GM23338 (cell line): ENCODE measurements at regions not wholly inside any gene's neighbourhood (a gene's known extent, or its start where the extent isn't known, plus 50 kb on each side); places are given as distances from the start of the nearest gene placed in this dataset.

Experiments
- ATAC-seq: fragments of 200-7000 bp; cut with Tn5 transposase; 3 replicates; pipeline ENCODE4 v1.9.1; 2020
- DNase-seq: peaks from one replicate; pipeline ENCODE4 v3.0.0-alpha.2; 2015; ENCODE audit warnings: low spot score
- H2AFZ ChIP-seq: fragments of 200-600 bp; sonication (generic); 2 replicates; pipeline ENCODE4 v1.8.0; 2016; ENCODE audit warnings: antibody characterized with exemption, mild to moderate bottlenecking, moderate library complexity
- H3F3A ChIP-seq: fragments of 200-600 bp; sonication (generic); replicated peaks from 2 replicates; pipeline ENCODE4 v1.8.0; 2017; ENCODE audit warnings: antibody characterized with exemption, mixed run types, low read depth
- H3K27ac ChIP-seq: fragments of 200-600 bp; sonication (generic); 2 replicates; pipeline ENCODE4 v1.6.1; 2016; ENCODE audit warnings: low read depth
- H3K27me3 ChIP-seq: fragments of 200-600 bp; sonication (generic); 2 replicates; pipeline ENCODE4 v1.8.0; 2016; ENCODE audit warnings: mild to moderate bottlenecking, mixed run types, moderate library complexity; ENCODE audit not compliant: insufficient read depth
- H3K36me3 ChIP-seq: fragments of 200-600 bp; sonication (generic); 2 replicates; pipeline ENCODE4 v1.8.0; 2016; ENCODE audit warnings: mild to moderate bottlenecking; ENCODE audit not compliant: insufficient read depth
- H3K4me1 ChIP-seq: fragments of 200-600 bp; sonication (generic); 2 replicates; pipeline ENCODE4 v1.8.0; 2016; ENCODE audit warnings: mild to moderate bottlenecking, moderate library complexity; ENCODE audit not compliant: insufficient read depth
- H3K4me2 ChIP-seq: fragments of 200-600 bp; sonication (generic); 2 replicates; pipeline ENCODE4 v1.7.1; 2017; ENCODE audit warnings: mixed run types
- H3K4me3 ChIP-seq: fragments of 200-600 bp; sonication (generic); 2 replicates; pipeline ENCODE4 v1.6.1; 2016; ENCODE audit warnings: mixed run types
- H3K79me2 ChIP-seq: fragments of 200-600 bp; sonication (generic); replicated peaks from 2 replicates; pipeline ENCODE4 v1.8.0; 2017; ENCODE audit warnings: mild to moderate bottlenecking; ENCODE audit not compliant: insufficient read depth
- H3K9me2 ChIP-seq: fragments of 200-600 bp; sonication (generic); 2 replicates; pipeline ENCODE4 v1.8.0; 2017; ENCODE audit not compliant: insufficient read depth
- H4K20me1 ChIP-seq: fragments of 200-600 bp; sonication (generic); replicated peaks from 2 replicates; pipeline ENCODE4 v1.8.0; 2017; ENCODE audit warnings: mild to moderate bottlenecking; ENCODE audit not compliant: insufficient read depth
- H3K27ac Mint-ChIP-seq: 2 replicates; pipeline ENCODE4 v1.8.0; 2020; ENCODE audit warnings: inconsistent platforms, mild to moderate bottlenecking, moderate library complexity, mixed read lengths
- H3K27me3 Mint-ChIP-seq: 3 replicates; pipeline ENCODE4 v1.8.0; 2022; ENCODE audit warnings: low read depth, mild to moderate bottlenecking, moderate library complexity, mixed read lengths, inconsistent platforms; ENCODE audit not compliant: insufficient read depth, poor library complexity
- H3K36me3 Mint-ChIP-seq: 3 replicates; pipeline ENCODE4 v1.8.0; 2021; ENCODE audit warnings: low read depth, mild to moderate bottlenecking, inconsistent platforms, moderate library complexity, mixed read lengths
- H3K4me1 Mint-ChIP-seq: 3 replicates; pipeline ENCODE4 v1.8.0; 2020; ENCODE audit warnings: mild to moderate bottlenecking, inconsistent platforms, mixed read lengths
- H3K4me3 Mint-ChIP-seq: 3 replicates; pipeline ENCODE4 v1.8.0; 2021; ENCODE audit warnings: moderate library complexity, mild to moderate bottlenecking, inconsistent platforms, mixed read lengths
- H3K9me3 Mint-ChIP-seq: 3 replicates; pipeline ENCODE4 v1.8.0; 2020; ENCODE audit warnings: moderate library complexity, mild to moderate bottlenecking, inconsistent platforms, mixed read lengths
- CREB1 ChIP-seq: fragments of 250-450 bp; sonication (Bioruptor Pico); IDR thresholded peaks from 2 replicates; pipeline ENCODE4 v1.5.0; 2020; ENCODE audit warnings: low read depth, mild to moderate bottlenecking, moderate library complexity
- CTCF ChIP-seq, 2 experiments: fragments of 200-600 bp in 1 of 2; sonication (generic) in 1 of 2; conservative IDR thresholded peaks; 2 replicates each; pipeline versions ENCODE4 v1.5.1 to v1.6.1; 2016 to 2017; ENCODE audit warnings: antibody characterized with exemption in 2 of 2, low read depth in 2 of 2, mild to moderate bottlenecking in 2 of 2, moderate library complexity in 1 of 2
- EZH2 ChIP-seq: fragments of 200-600 bp; sonication (generic); IDR thresholded peaks from one replicate; pipeline ENCODE4 v1.8.0; 2017; ENCODE audit warnings: antibody characterized with exemption, mild to moderate bottlenecking, low read depth; ENCODE audit not compliant: unreplicated experiment
- JUNB ChIP-seq: IDR thresholded peaks from one replicate; pipeline ENCODE4 v1.6.1; 2016; ENCODE audit warnings: antibody characterized with exemption; ENCODE audit not compliant: unreplicated experiment
- NANOG ChIP-seq: IDR thresholded peaks from 2 replicates; pipeline ENCODE4 v1.6.1; 2016; ENCODE audit warnings: antibody characterized with exemption, borderline replicate concordance
- POLR2AphosphoS5 ChIP-seq: IDR thresholded peaks from 2 replicates; pipeline ENCODE4 v1.6.1; 2016; ENCODE audit warnings: antibody characterized with exemption, low read depth
- STAT1 ChIP-seq: IDR thresholded peaks from one replicate; pipeline ENCODE4 v1.6.1; 2016; ENCODE audit warnings: antibody characterized with exemption; ENCODE audit not compliant: unreplicated experiment
- ZNF114 ChIP-seq: fragments of 250-450 bp; sonication (Bioruptor Pico); IDR thresholded peaks from 2 replicates; pipeline ENCODE4 v1.5.0; 2020; ENCODE audit warnings: mild to moderate bottlenecking, moderate library complexity
- TF ChIP-seq, protein P1 (sequence below): IDR thresholded peaks from one replicate; pipeline ENCODE4 v1.6.1; 2018; ENCODE audit warnings: antibody characterized with exemption; ENCODE audit not compliant: unreplicated experiment

GRCh38 chr16:85485379-85485778 is 127.7 kb upstream of the GSE1 start (continued):
- TF ChIP-seq, protein P1, sequence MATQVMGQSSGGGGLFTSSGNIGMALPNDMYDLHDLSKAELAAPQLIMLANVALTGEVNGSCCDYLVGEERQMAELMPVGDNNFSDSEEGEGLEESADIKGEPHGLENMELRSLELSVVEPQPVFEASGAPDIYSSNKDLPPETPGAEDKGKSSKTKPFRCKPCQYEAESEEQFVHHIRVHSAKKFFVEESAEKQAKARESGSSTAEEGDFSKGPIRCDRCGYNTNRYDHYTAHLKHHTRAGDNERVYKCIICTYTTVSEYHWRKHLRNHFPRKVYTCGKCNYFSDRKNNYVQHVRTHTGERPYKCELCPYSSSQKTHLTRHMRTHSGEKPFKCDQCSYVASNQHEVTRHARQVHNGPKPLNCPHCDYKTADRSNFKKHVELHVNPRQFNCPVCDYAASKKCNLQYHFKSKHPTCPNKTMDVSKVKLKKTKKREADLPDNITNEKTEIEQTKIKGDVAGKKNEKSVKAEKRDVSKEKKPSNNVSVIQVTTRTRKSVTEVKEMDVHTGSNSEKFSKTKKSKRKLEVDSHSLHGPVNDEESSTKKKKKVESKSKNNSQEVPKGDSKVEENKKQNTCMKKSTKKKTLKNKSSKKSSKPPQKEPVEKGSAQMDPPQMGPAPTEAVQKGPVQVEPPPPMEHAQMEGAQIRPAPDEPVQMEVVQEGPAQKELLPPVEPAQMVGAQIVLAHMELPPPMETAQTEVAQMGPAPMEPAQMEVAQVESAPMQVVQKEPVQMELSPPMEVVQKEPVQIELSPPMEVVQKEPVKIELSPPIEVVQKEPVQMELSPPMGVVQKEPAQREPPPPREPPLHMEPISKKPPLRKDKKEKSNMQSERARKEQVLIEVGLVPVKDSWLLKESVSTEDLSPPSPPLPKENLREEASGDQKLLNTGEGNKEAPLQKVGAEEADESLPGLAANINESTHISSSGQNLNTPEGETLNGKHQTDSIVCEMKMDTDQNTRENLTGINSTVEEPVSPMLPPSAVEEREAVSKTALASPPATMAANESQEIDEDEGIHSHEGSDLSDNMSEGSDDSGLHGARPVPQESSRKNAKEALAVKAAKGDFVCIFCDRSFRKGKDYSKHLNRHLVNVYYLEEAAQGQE = no peak
- TF ChIP-seq NANOG (no peak), EZH2 (no peak), POLR2AphosphoS5 (no peak)

DNA sequence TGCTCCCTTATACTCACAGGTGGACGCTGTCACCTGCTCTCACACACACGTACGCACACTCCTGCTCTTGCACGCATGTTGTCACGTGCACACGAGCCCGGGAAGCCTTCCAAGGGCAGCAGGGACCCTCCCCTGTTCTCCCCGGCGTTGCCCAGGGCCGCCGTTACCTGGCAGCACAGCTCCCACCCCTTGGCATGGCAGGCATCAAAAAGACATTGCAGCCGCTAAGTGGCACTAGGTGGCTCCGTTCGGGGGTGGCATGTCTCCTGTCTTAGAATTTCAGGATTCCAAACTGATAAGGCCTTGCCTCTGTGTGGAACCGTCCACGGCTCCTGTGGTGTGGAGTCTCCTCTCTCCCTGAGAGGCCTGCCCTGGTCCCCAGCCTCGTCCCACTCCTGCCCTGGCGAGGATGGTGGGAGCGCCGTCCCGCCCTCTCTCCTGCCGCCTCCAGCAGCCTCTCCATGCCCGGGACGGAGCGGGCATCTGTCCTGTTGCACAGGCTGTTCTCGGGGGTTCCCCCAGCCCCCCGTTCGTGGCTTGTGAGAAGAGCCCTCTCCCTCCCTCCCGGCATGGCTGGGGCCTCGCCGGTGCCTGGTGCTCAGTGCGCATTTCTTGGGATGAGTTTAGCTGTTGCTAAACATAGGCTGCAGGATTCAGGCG is 126.7 kb upstream of the GSE1 start:
- ATAC-seq = no peak
- no peak overlapping the region for H3K27ac Mint-ChIP-seq

More for the DNA sequence above, 126.7 kb upstream of the GSE1 start:
- Histone ChIP-seq H3K36me3 (no peaks in the 10 kb centered on the region), H3K4me2 (no peak overlapping the region), H3K4me1 (no peaks in the 10 kb centered on the region), H2AFZ (no peak overlapping the region), H3K79me2 (no peaks in the 10 kb centered on the region), H3K4me3 (no peak overlapping the region), H3K27ac (no peak overlapping the region), H3F3A (no peaks in the 10 kb centered on the region), H3K9me2 (no peaks in the 10 kb centered on the region), H4K20me1 (peaks cover 3% of the 10 kb centered on the region; the same call in 1 of the 2 replicates), H3K27me3 (no peaks in the 10 kb centered on the region)
- no peak for DNase-seq
- Mint-ChIP-seq H3K4me3 (no peak overlapping the region), H3K4me1 (peaks cover 14% of the 10 kb centered on the region), H3K36me3 (no peaks in the 10 kb centered on the region), H3K27me3 (peaks cover 10% of the 10 kb centered on the region), H3K9me3 (no peaks in the 10 kb centered on the region)
- TF ChIP-seq STAT1 = no peak
- TF ChIP-seq JUNB = no peak
- no peak for TF ChIP-seq NANOG
- no peak for TF ChIP-seq CTCF (conservative IDR thresholded peaks at IDR 0.05; ENCODE audit: low read depth in 2 of 2)
- TF ChIP-seq ZNF114 (CRISPR knock-in tag) = no peak
- TF ChIP-seq EZH2 = no peak
- no peak for TF ChIP-seq CREB1
